Daoy (cell line): ENCODE measurements at regions not wholly inside any gene's neighbourhood (a gene's known extent, or its start where the extent isn't known, plus 50 kb on each side); places are given as distances from the start of the nearest gene placed in this dataset.
"Not testable (repeated sequence)": the region's sequence is repeated elsewhere in the genome, so short reads cannot be mapped to it uniquely, and the experiment has no call there.

Source experiments
- DNase-seq: peaks from one replicate; pipeline ENCODE4 v3.0.0-alpha.2; 2015; ENCODE audit warnings: low read depth

DNA sequence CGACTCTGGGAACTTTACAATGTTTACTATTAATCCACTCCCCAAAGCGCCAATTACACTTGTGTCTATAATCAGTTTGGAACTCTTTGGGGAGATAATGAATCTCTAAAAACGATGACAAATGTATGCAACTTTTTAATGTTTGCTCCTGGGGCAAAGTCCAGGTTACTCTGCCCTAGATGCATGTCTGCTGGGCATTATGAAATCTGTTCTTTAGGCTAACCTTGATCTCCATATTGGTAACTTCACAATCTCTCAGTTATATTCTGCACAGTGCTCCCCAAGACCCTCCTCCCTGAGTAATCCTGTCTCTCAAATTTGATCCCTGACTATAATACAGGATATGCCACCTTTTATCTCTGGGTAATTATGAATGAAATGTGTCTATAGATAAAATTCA is 152.2 kb upstream of the TRPM3 start:
- no peak for DNase-seq

DNA sequence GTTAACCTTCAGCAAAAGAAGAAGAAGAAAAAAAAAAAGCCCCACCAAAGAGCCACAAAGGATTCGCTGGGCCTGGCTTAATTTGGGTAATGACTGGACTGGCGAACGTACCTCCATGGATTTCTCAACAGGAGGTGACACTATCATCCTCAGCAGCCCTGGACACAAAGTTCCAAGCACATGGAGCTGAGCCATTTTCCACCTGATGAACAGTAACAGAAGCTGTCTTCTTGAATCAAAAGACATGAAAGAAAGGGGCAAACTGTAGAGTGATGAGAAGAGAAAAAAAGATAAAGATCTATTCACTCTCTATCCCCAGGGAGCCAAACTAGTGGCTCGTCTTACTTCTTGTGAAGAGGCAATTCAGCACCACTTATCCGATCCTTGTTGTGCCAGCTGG is 150.2 kb upstream of the TRPM3 start:
- DNase-seq, result no peak

- DNase-seq, result peak; percentile 28
Observed at GRCh38 chr9:71270554-71270953, 149.1 kb upstream of the TRPM3 start.

DNA sequence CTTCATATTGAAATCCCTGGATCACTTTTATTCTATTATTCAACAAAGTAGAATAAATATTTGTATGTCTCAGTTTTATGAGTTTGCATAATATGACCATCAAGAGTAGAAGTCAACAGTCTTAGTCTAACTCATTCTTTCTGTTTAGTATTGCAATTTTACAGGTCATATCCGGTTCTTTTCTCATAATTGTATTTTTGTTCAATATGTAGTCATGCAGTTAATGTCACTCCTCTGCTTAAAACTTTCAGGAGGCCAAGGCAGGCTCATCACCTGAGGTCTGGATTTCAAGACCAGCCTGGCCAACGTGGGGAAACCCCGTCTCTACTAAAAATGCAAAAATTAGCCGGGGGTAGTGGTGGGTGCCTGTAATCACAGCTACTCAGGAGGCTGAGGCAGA is 148.4 kb upstream of the TRPM3 start:
- DNase-seq, result no peak

DNA sequence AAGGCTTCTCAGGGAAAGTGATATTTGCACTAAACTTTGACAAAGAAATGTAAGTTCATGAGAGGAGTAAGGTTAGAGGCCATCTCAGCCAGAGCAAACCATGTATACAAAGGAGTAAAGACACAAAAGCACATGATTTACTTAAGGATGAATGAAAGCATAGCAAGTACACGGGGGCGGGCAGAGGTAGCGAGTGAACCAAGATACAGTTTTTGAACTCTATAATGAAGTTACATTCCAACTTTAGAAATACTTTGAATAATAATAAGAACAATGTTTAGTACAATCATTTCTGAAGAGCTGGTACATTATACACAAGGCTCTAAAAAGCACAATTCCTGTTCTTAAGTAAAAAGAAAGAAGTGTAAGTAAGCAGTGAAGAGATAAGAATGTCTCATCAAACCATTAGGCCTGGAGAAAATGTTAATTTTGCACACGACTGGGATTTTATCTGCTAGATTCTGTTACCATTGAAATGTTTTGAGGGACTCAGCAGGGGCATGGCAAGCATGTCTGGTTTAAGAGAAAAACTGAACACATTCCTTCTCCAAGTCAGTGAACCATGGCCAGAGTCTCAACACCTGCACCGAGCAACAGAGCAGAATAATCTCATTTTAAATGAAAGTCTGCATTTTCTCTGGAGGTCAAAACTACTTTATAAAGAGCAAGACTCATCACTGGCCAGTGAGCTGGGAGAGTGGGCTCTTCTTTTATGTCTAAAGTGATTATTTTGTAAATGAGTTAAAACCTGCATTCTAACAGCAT is 147.6 kb upstream of the TRPM3 start:
- DNase-seq, result no peak

DNA sequence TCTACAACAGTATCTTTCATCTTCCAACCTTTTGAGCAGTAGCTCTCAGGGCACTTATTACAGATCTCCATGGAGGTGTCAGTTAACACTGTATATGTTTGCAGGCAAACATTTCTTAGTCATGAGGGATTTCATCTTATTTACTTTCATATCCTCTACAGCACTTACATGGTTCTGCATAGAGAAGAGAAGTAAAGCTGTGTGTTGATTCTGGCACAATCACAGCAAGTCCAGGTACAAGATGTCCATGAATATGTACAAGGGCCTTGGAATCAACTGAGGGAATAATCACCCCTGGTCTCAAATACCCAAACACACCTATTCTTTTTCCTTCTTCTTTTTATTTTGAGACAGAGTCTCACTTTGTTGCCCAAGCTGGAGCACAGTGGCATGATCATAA is 142.0 kb upstream of the TRPM3 start:
- DNase-seq, result no peak

DNA sequence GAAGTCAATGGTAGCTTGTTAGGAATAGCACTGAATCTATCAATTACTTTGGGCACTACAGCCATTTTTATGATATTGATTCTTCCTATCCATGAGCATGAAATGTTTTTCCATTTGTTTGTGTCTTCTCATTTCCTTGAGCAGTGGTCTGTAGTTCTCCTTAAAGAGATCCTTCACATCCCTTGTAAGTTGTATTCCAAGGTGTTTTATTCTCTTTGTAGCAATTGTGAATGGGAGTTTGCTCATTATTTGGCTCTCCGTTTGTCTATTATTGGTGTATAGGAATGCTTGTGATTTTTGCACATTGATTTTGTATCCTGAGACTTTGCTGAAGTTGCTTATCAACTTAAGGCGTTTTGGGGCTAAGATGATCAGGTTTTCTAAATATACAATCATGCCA is 139.0 kb upstream of the TRPM3 start:
- not testable (repeated sequence) for DNase-seq

- no peak for DNase-seq
Observed at GRCh38 chr9:71254592-71255277, 133.3 kb upstream of the TRPM3 start.

DNA sequence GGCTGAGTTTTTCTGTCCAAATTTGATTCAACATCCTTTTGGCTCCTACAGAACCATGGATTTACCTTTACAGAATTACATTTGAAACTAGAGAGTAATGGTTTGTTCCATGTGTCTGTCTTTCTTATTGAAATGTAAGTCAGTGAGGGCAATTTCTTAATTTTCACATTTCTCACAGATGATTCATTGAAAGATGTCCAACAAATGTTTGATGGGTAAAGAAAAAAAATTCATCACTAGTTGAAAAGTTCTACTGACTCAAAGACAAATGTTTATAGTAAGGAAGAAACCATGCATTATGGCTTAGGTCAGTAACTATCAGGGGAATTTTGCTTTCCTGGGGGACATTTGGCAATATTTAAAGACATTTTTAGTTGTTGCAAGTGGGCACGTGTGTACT is 131.6 kb upstream of the TRPM3 start:
- DNase-seq, result no peak

DNA sequence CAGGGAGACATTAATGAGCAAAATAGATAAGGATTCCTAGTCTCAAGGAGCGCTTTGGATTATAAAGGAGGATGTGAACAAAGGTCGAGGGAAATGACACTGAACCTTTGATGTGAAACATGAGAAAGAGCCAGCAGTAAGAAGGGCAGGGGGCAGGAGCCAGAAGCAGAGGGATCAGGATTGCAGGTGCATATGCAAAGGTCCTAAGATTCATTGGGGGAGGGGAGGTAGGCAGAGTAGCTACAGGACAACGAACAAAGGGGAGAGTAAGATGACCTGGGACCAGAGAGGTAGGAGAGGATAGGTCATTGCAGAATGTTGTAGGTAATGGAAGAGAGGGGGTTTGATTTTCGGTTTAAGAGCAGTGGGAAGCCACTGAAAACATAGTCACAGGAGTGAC is 129.2 kb upstream of the TRPM3 start:
- DNase-seq, result no peak

GRCh38 chr9:71249729-71250317 is 128.4 kb upstream of the TRPM3 start:
- DNase-seq, result peak; percentile 37

DNA sequence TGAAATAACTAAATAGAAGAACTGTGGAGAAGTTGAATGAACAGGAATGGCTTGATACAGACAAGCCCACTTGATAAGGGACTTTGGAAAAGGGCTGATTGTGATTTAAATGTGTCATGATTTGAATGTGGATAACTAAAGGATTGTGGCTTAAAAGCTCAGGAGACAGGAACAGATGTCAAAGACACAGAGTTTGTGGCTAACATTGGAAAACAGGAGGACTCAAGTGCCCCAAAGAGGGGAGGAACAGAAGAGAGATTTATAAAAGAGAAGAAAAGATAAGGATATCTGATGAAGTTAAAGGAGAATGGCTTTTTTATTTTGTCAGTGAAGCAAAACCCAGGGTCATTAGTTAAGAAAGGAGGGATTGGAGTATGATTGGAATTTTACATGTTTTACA is 124.2 kb upstream of the TRPM3 start:
- no peak for DNase-seq

DNA sequence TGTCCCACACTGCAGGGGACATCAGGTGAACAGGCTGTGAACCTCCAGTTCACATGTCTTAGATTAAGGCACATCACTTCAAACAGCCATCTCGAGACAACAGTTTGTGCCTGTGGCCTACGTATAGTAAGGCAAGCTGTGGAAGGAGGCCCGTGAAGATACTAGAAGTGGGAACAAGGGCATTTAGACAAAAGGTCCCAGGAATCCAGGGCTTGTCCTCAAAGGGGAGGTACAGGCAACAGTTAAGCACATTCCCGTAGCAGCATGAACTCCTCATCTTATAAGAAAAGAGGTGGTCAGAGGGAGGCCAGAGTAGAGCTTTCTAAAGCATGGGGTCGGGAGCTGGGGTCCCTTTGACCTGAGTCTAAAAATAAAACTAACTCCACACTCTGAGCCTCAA is 122.5 kb upstream of the TRPM3 start:
- DNase-seq, result no peak

- DNase-seq, result no peak
Observed at GRCh38 chr9:71242081-71242480, 120.7 kb upstream of the TRPM3 start.

DNA sequence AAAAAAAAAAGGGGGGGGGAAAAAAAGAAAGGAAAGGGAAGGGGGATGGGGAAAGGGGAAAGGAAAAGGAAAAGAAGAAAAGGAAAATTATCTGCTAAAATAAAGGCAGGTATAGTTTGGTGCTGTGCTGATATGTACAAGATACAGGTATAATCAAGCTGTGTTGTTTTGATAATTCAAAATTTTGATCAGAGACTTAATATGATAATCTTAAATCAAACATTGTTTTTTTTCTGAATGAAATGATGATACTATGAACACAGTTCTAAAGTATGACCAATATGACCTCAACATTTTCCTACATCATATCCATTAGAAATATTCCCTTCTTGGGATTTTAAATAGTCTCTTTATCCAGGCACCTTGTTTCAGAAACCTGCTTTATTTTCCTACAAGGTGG is 115.6 kb upstream of the TRPM3 start:
- no peak for DNase-seq

DNA sequence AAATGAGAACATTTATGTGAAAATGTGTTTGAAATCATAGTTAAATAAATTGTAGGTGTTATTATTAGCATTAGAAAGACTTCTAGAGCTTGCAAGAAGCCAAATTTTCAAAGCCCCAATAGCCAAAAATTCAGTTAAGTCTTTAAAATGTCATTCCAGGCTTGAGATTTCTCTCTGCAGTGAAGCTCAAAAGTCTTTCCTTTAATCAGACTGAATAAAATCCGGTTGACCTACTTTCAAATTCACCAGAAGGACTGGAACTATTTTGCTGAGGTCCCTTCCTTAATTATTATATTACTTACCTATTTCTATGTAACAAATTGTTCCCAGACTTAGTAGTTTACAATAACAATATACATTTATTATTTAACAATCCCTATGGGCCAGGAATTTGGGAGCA is 112.2 kb upstream of the TRPM3 start:
- DNase-seq, result no peak

GRCh38 chr9:71223953-71224538 is 102.6 kb upstream of the TRPM3 start:
- no peak for DNase-seq

GRCh38 chr9:71218774-71219173 is 97.4 kb upstream of the TRPM3 start:
- DNase-seq, result no peak

- DNase-seq, result no peak
Observed at GRCh38 chr9:71213633-71214032, 92.2 kb upstream of the TRPM3 start.

DNA sequence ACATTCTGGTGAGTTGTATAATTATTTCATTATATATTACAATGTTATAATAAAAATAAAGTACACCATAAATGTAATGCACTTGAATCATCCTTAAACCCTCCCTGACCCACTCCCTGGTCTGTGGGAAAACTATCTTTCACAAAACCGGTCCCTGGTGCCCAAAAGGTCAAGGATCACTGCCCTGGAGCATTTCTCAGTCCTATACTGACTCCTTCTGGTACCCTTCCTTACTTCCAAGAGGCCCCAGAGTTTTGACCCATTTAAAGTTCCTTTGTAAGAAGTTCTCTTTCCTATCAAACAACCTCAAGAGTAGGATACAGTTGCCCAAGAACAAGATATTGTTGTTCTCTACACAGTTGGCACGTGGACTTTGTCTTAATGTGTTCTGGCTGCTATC is 88.9 kb upstream of the TRPM3 start:
- DNase-seq, result no peak

- DNase-seq, result no peak
Observed at GRCh38 chr9:71209890-71210289, 88.5 kb upstream of the TRPM3 start.

DNA sequence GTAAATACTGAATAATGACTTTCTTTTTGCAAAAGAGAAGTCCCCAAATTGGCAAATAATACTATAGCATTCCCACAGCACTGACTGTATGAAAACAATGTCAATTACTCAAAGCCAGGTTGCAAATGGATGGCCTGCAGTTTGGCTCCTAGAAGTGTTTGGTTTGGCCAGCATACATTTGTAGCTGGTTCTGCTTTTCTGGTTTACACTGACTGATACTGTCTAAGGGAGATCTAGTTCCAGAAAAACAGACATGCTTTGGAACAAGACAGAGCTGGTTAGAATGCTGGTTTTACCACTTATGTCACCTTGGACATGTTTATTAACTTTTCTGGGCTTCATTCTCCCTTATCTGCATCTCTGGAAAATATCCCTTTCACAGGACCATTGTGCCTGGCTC is 81.5 kb upstream of the TRPM3 start:
- no peak for DNase-seq

GRCh38 chr9:71191708-71192107 is 70.3 kb upstream of the TRPM3 start:
- DNase-seq, result no peak
